Ishikawa (cell line): ENCODE measurements at regions not wholly inside any gene's neighbourhood (a gene's known extent, or its start where the extent isn't known, plus 50 kb on each side); places are given as distances from the start of the nearest gene placed in this dataset.

Experiments
- CEBPB ChIP-seq: IDR thresholded peaks from 2 replicates; pipeline ENCODE4 v1.6.1; 2012
- CREB1 ChIP-seq: IDR thresholded peaks from 2 replicates; pipeline ENCODE4 v1.6.1; 2012; ENCODE audit warnings: low read depth
- EGR1 ChIP-seq: IDR thresholded peaks from 2 replicates; pipeline ENCODE4 v1.6.1; 2012
- EP300 ChIP-seq: IDR thresholded peaks from 2 replicates; pipeline ENCODE4 v1.6.1; 2012; ENCODE audit warnings: borderline replicate concordance
- FOXM1 ChIP-seq: IDR thresholded peaks from 2 replicates; pipeline ENCODE4 v1.6.1; 2012; ENCODE audit warnings: low read depth, borderline replicate concordance
- MAX ChIP-seq: IDR thresholded peaks from 2 replicates; pipeline ENCODE4 v1.6.1; 2012
- NFIC ChIP-seq: IDR thresholded peaks from 2 replicates; pipeline ENCODE4 v1.6.1; 2012
- RAD21 ChIP-seq: IDR thresholded peaks from 2 replicates; pipeline ENCODE4 v1.6.1; 2012; ENCODE audit warnings: low read depth
- REST ChIP-seq: IDR thresholded peaks from 2 replicates; pipeline ENCODE4 v1.6.1; 2012; ENCODE audit warnings: low read depth, mild to moderate bottlenecking
- TAF1 ChIP-seq: IDR thresholded peaks from 2 replicates; pipeline ENCODE4 v1.6.1; 2012; ENCODE audit warnings: low read depth, mild to moderate bottlenecking
- TCF12 ChIP-seq: IDR thresholded peaks from 2 replicates; pipeline ENCODE4 v1.6.1; 2012; ENCODE audit warnings: low read depth
- TEAD4 ChIP-seq: IDR thresholded peaks from 2 replicates; pipeline ENCODE4 v1.6.1; 2012
- USF1 ChIP-seq: IDR thresholded peaks from 2 replicates; pipeline ENCODE4 v1.6.1; 2012
- YY1 ChIP-seq: IDR thresholded peaks from 2 replicates; pipeline ENCODE4 v1.6.1; 2012; ENCODE audit warnings: low read depth
- ZBTB7A ChIP-seq: IDR thresholded peaks from 2 replicates; pipeline ENCODE4 v1.6.1; 2012; ENCODE audit warnings: low read depth

- no peak for TF ChIP-seq YY1
- no peak for TF ChIP-seq ZBTB7A
- TF ChIP-seq MAX = no peak
- no peak for TF ChIP-seq TEAD4
- no peak for TF ChIP-seq NFIC
- no peak for TF ChIP-seq REST
- no peak for TF ChIP-seq FOXM1
- TF ChIP-seq EP300 = no peak
- no peak for TF ChIP-seq TCF12
- no peak for TF ChIP-seq CREB1
- TF ChIP-seq TAF1 = no peak
- TF ChIP-seq RAD21 = no peak
- TF ChIP-seq CEBPB = no peak
- TF ChIP-seq USF1 = no peak
Observed at GRCh38 chr3:124636101-124636862, 94.0 kb upstream of the UMPS start.

- TF ChIP-seq TCF12 (no peak), EP300 (no peak), RAD21 (no peak), MAX (no peak), TEAD4 (no peak), EGR1 (no peak), YY1 (no peak), USF1 (no peak), REST (no peak), ZBTB7A (no peak), CREB1 (no peak), FOXM1 (no peak), TAF1 (no peak), CEBPB (no peak), NFIC (no peak)
Observed at GRCh38 chr3:124636863-124637296, 93.4 kb upstream of the UMPS start.

- TF ChIP-seq USF1 (no peak), MAX (no peak), TCF12 (no peak), YY1 (no peak), CEBPB (no peak), TAF1 (no peak)
Observed at GRCh38 chr3:124639406-124640237, 90.6 kb upstream of the UMPS start.

GRCh38 chr3:124640635-124641306 lies 89.5 kb upstream of the UMPS start:
- TF ChIP-seq EP300 = no peak
- TF ChIP-seq FOXM1 = no peak
- TF ChIP-seq NFIC = no peak
- TF ChIP-seq MAX = no peak
- no peak for TF ChIP-seq EGR1
- no peak for TF ChIP-seq TAF1
- TF ChIP-seq YY1 = no peak
